HFF-Myc (cell line): ENCODE measurements at regions not wholly inside any gene's neighbourhood (a gene's known extent, or its start where the extent isn't known, plus 50 kb on each side); places are given as distances from the start of the nearest gene placed in this dataset.

ENCODE experiments used
- DNase-seq: peaks from one replicate; pipeline ENCODE4 v3.0.0-alpha.2; 2011; ENCODE audit warnings: low read depth; ENCODE audit errors: extremely low read depth
- H3K4me3 ChIP-seq: replicated peaks from 2 replicates; pipeline ENCODE4 v1.5.1; 2011; ENCODE audit warnings: low read depth, mild to moderate bottlenecking, control low read depth, low read length
- TF ChIP-seq, protein P1 (sequence below): IDR thresholded peaks from 2 replicates; pipeline ENCODE4 v1.5.1; 2012; ENCODE audit warnings: mild to moderate bottlenecking, low read depth, low read length, control low read depth; ENCODE audit errors: missing control alignments

DNA sequence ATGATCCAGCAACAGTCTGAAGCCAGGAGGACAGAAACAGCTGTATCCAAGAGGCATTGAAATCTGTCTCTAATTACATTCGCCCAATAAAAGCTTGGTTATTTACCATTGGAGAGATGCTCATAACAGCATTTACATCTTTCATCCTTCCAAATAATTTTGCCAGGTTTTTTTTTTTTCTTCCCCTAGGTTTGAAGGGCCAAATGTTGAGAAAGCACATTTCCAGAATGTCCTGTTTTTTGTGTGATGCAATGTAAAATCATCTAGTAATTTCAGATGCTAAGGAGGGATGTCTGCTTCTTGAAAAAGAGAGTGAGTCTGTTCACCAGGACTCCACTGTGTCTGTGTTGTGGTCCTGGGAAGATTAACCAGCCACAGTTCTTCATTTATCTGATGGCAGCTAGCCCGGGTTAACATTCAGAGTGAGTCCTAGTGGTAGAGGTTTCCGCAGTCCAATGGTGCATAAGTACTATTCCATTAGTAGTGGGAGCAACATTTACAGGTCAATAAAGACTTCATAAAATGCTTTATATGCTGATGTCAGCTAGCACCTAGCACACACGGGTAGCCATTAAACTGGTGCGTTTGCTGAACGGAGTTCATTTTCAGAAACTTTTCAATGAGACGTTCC, 406.8 kb downstream of the STIM2 start:
- DNase-seq = no peak
- no peak overlapping the region for H3K4me3 ChIP-seq
- TF ChIP-seq, protein P1, sequence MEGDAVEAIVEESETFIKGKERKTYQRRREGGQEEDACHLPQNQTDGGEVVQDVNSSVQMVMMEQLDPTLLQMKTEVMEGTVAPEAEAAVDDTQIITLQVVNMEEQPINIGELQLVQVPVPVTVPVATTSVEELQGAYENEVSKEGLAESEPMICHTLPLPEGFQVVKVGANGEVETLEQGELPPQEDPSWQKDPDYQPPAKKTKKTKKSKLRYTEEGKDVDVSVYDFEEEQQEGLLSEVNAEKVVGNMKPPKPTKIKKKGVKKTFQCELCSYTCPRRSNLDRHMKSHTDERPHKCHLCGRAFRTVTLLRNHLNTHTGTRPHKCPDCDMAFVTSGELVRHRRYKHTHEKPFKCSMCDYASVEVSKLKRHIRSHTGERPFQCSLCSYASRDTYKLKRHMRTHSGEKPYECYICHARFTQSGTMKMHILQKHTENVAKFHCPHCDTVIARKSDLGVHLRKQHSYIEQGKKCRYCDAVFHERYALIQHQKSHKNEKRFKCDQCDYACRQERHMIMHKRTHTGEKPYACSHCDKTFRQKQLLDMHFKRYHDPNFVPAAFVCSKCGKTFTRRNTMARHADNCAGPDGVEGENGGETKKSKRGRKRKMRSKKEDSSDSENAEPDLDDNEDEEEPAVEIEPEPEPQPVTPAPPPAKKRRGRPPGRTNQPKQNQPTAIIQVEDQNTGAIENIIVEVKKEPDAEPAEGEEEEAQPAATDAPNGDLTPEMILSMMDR = no peak

DNA sequence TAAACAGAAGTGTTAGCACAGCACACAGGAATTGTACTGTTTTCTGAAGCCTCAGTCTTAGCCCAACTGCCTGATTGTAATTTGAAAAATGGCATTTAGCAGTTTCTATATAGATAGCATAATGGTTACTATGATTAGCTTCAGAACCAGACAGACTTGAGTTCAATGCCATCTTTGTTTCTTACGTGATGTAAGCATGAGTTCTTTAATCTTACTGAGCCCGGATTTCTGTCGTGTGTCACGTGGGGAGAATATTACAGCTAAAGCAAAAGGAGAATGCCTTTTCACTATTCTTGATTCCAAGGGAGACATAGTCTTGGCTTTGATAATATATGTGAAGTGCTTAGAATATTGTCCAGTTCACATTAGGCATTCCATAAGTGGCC, 407.3 kb downstream of the STIM2 start:
- no peak for DNase-seq
- no peak overlapping the region for H3K4me3 ChIP-seq
- TF ChIP-seq, protein P1 = no peak

DNA sequence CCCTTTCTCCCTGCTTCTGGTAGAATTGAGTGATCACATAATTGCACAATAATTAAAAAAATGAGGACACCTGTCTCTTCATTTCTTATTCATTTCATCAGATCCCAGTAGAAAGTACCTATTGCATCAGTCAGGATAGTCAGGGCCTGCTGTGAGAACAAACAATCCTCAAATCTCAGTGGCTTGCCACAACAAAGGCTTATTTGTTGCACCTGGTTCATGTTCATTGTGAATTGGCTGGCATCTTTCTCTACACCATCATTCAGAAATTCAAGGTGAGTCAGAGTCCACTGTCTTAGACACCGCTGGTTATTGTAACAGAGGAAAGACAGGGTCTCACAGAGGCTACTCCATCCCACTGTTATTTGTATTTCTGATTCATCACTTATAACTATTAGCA, 409.8 kb downstream of the STIM2 start:
- no peak overlapping the region for H3K4me3 ChIP-seq
- TF ChIP-seq, protein P1 = no peak
- DNase-seq = no peak

DNA sequence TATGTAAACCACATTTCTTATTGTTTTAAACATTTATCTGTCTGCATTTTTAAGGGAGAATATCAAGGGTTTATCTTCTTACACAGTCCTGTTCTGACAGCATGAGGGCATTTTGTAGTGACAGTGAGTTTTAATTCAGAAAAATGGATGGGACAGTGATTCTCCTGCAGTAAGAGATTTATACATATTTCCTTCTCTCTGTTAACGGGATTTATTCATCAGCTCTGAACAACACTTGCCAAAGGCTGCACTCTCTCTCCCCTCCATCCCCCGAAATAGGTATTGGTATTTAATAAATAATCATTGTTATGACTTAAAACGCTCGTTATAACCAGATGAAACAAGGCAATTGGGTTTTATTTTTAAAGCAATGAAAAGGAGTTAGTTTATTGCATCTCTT, 410.9 kb downstream of the STIM2 start:
- no peak overlapping the region for H3K4me3 ChIP-seq
- TF ChIP-seq, protein P1 = no peak
- DNase-seq = no peak

DNA sequence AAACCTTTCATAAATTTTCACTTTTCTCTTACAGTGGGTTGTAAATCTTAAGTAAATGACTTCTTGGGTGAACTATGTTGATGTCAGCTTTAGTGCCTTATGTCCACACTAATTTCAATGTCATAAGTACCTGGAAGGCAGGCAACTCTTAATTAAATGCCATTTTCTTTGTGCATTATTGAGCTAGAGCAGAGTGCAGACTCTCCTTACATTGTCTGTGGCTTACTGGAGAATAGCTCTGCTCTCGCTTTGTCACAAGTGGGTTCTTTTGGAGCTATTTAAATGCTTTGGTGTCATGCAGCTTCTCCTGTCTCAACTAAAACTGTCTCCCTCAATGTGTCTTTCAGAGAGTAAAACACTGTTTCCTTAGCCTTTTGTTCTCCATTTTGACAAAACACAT, 411.6 kb downstream of the STIM2 start:
- H3K4me3 ChIP-seq = no peak overlapping the region
- DNase-seq = no peak
- TF ChIP-seq, protein P1 = no peak

DNA sequence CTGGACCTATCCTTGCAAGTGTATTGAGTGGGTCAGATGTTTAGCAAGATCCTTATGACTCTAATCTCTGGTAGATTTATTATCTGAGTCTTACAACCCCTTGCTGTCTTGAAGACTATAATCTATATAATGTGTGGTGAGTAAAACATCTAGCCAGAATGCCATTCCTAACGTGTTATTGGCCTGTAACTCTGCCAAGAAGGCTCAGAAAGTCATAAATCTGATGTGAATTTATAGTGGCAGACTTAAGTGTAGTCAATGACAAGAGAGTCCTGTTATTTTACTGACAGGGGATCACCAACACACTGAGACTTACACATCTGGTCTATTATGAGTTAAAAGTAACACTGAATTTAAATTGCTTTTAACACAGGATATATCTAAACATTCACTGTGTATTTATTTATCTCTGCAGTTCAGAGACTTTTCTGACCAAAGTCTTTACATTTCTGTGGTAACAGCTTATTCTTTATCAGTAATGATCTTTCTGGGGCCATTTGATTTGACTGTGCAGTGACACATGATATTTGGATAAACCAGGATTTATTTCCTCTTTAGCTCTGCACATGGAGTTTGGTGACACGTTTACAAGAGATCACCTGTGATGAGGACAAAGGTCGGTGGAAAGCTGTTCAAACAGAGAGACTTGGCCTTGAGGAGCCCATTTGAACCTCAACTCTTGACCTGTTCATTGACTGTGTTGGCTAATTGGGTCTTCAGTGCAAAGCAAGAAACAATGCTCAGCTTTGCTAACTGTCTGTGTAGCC, 415.8 kb downstream of the STIM2 start:
- TF ChIP-seq, protein P1 = no peak
- no peak overlapping the region for H3K4me3 ChIP-seq
- DNase-seq = no peak
